ENCODE measurements at regions not wholly inside any gene's neighbourhood (a gene's known extent, or its start where the extent isn't known, plus 50 kb on each side); places are given as distances from the start of the nearest gene placed in this dataset.

- Histone ChIP-seq H3K27ac (ENCODE audit: low read depth in 2 of 2, low read length in 1 of 2) (no peak overlapping the region), H3K27me3 (ENCODE audit: control insufficient read depth in 1 of 2, insufficient read depth in 2 of 2, low read length in 2 of 2) (no peaks in the 10 kb centered on the region), H3K4me1 (ENCODE audit: control insufficient read depth in 2 of 2, insufficient read depth in 2 of 2, low read length in 1 of 2) (peaks cover 0 to 3% of the 10 kb centered on the region in 2 donors), H3K36me3 (ENCODE audit: control insufficient read depth in 2 of 2, insufficient read depth in 2 of 2, low read length in 1 of 2) (no peaks in the 10 kb centered on the region), H3K9me3 (ENCODE audit: control insufficient read depth in 2 of 2, insufficient read depth in 1 of 2, low read depth in 1 of 2, low read length in 1 of 2) (no peaks in the 10 kb centered on the region), H3K4me3 (ENCODE audit: low read depth in 1 of 2, low read length in 2 of 2) (no peak overlapping the region)
- WGBS, 2 donors = 86 to 89% methylated on average over 5 of the region's 5 CpGs
Measured at GRCh38 chr1:208538587-208538986, 294.4 kb upstream of the PLXNA2 start.

- H3K4me1 ChIP-seq (ENCODE audit: control insufficient read depth in 2 of 2, insufficient read depth in 2 of 2, low read length in 1 of 2) = peaks cover 0 to 3% of the 10 kb centered on the region in 2 donors
- 76 to 88% methylated on average over 2 of the region's 2 CpGs for WGBS, 2 donors
- H3K27ac ChIP-seq (ENCODE audit: low read depth in 2 of 2, low read length in 1 of 2) = no peak overlapping the region
- no peaks in the 10 kb centered on the region for H3K36me3 ChIP-seq (ENCODE audit: control insufficient read depth in 2 of 2, insufficient read depth in 2 of 2, low read length in 1 of 2)
- H3K9me3 ChIP-seq (ENCODE audit: control insufficient read depth in 2 of 2, insufficient read depth in 1 of 2, low read depth in 1 of 2, low read length in 1 of 2) = no peaks in the 10 kb centered on the region
- no peak overlapping the region for H3K4me3 ChIP-seq (ENCODE audit: low read depth in 1 of 2, low read length in 2 of 2)
- no peaks in the 10 kb centered on the region for H3K27me3 ChIP-seq (ENCODE audit: control insufficient read depth in 1 of 2, insufficient read depth in 2 of 2, low read length in 2 of 2)
Measured at GRCh38 chr1:208540724-208541123, 296.5 kb upstream of the PLXNA2 start.

GRCh38 chr1:208541225-208541855, 297.2 kb upstream of the PLXNA2 start:
- WGBS, 2 donors = 50 to 61% methylated on average over 4 of the region's 4 CpGs
- Histone ChIP-seq H3K9me3 (ENCODE audit: control insufficient read depth in 2 of 2, insufficient read depth in 1 of 2, low read depth in 1 of 2, low read length in 1 of 2) (no peaks in the 10 kb centered on the region), H3K4me3 (ENCODE audit: low read depth in 1 of 2, low read length in 2 of 2) (no peak overlapping the region), H3K27me3 (ENCODE audit: control insufficient read depth in 1 of 2, insufficient read depth in 2 of 2, low read length in 2 of 2) (peaks cover 0 to 5% of the 10 kb centered on the region in 2 donors), H3K4me1 (ENCODE audit: control insufficient read depth in 2 of 2, insufficient read depth in 2 of 2, low read length in 1 of 2) (peaks cover 0 to 3% of the 10 kb centered on the region in 2 donors), H3K27ac (ENCODE audit: low read depth in 2 of 2, low read length in 1 of 2) (no peak overlapping the region), H3K36me3 (ENCODE audit: control insufficient read depth in 2 of 2, insufficient read depth in 2 of 2, low read length in 1 of 2) (no peaks in the 10 kb centered on the region)

GRCh38 chr1:208542309-208542708, 298.1 kb upstream of the PLXNA2 start:
- H3K4me1 ChIP-seq (ENCODE audit: control insufficient read depth in 2 of 2, insufficient read depth in 2 of 2, low read length in 1 of 2) = peaks cover 0 to 3% of the 10 kb centered on the region in 2 donors
- WGBS, 2 donors = 77 to 78% methylated on average over 3 of the region's 3 CpGs
- H3K36me3 ChIP-seq (ENCODE audit: control insufficient read depth in 2 of 2, insufficient read depth in 2 of 2, low read length in 1 of 2) = no peaks in the 10 kb centered on the region
- no peak overlapping the region for H3K4me3 ChIP-seq (ENCODE audit: low read depth in 1 of 2, low read length in 2 of 2)
- H3K9me3 ChIP-seq (ENCODE audit: control insufficient read depth in 2 of 2, insufficient read depth in 1 of 2, low read depth in 1 of 2, low read length in 1 of 2) = no peaks in the 10 kb centered on the region
- no peak overlapping the region for H3K27ac ChIP-seq (ENCODE audit: low read depth in 2 of 2, low read length in 1 of 2)
- H3K27me3 ChIP-seq (ENCODE audit: control insufficient read depth in 1 of 2, insufficient read depth in 2 of 2, low read length in 2 of 2) = peaks cover 0 to 5% of the 10 kb centered on the region in 2 donors

GRCh38 chr1:208544053-208544452, 299.9 kb upstream of the PLXNA2 start:
- Histone ChIP-seq H3K4me1 (ENCODE audit: control insufficient read depth in 2 of 2, insufficient read depth in 2 of 2, low read length in 1 of 2) (peaks cover 0 to 3% of the 10 kb centered on the region in 2 donors), H3K36me3 (ENCODE audit: control insufficient read depth in 2 of 2, insufficient read depth in 2 of 2, low read length in 1 of 2) (no peaks in the 10 kb centered on the region), H3K9me3 (ENCODE audit: control insufficient read depth in 2 of 2, insufficient read depth in 1 of 2, low read depth in 1 of 2, low read length in 1 of 2) (no peaks in the 10 kb centered on the region), H3K27me3 (ENCODE audit: control insufficient read depth in 1 of 2, insufficient read depth in 2 of 2, low read length in 2 of 2) (peaks cover 0 to 5% of the 10 kb centered on the region in 2 donors), H3K27ac (ENCODE audit: low read depth in 2 of 2, low read length in 1 of 2) (no peak overlapping the region), H3K4me3 (ENCODE audit: low read depth in 1 of 2, low read length in 2 of 2) (no peak overlapping the region)
- 83 to 84% methylated on average over 2 of the region's 2 CpGs for WGBS, 2 donors

- 86 to 89% methylated on average over 2 of the region's 2 CpGs for WGBS, 2 donors
- no peak overlapping the region for H3K27ac ChIP-seq (ENCODE audit: low read depth in 2 of 2, low read length in 1 of 2)
- no peaks in the 10 kb centered on the region for H3K9me3 ChIP-seq (ENCODE audit: control insufficient read depth in 2 of 2, insufficient read depth in 1 of 2, low read depth in 1 of 2, low read length in 1 of 2)
- peaks cover 0 to 5% of the 10 kb centered on the region in 2 donors for H3K27me3 ChIP-seq (ENCODE audit: control insufficient read depth in 1 of 2, insufficient read depth in 2 of 2, low read length in 2 of 2)
- peaks cover 0 to 3% of the 10 kb centered on the region in 2 donors for H3K4me1 ChIP-seq (ENCODE audit: control insufficient read depth in 2 of 2, insufficient read depth in 2 of 2, low read length in 1 of 2)
- H3K4me3 ChIP-seq (ENCODE audit: low read depth in 1 of 2, low read length in 2 of 2) = no peak overlapping the region
- no peaks in the 10 kb centered on the region for H3K36me3 ChIP-seq (ENCODE audit: control insufficient read depth in 2 of 2, insufficient read depth in 2 of 2, low read length in 1 of 2)
Measured at GRCh38 chr1:208544794-208545193, 300.6 kb upstream of the PLXNA2 start.

GRCh38 chr1:208551024-208551423, 306.8 kb upstream of the PLXNA2 start:
- 79 to 81% methylated on average over 4 of the region's 4 CpGs for WGBS, 2 donors
- Histone ChIP-seq H3K9me3 (ENCODE audit: control insufficient read depth in 2 of 2, insufficient read depth in 1 of 2, low read depth in 1 of 2, low read length in 1 of 2) (no peaks in the 10 kb centered on the region), H3K27ac (ENCODE audit: low read depth in 2 of 2, low read length in 1 of 2) (no peak overlapping the region)

GRCh38 chr1:208551633-208552320, 307.6 kb upstream of the PLXNA2 start:
- Histone ChIP-seq H3K36me3 (ENCODE audit: control insufficient read depth in 2 of 2, insufficient read depth in 2 of 2, low read length in 1 of 2) (no peaks in the 10 kb centered on the region), H3K27ac (ENCODE audit: low read depth in 2 of 2, low read length in 1 of 2) (no peak overlapping the region), H3K27me3 (ENCODE audit: control insufficient read depth in 1 of 2, insufficient read depth in 2 of 2, low read length in 2 of 2) (no peaks in the 10 kb centered on the region), H3K4me1 (ENCODE audit: control insufficient read depth in 2 of 2, insufficient read depth in 2 of 2, low read length in 1 of 2) (no peaks in the 10 kb centered on the region), H3K9me3 (ENCODE audit: control insufficient read depth in 2 of 2, insufficient read depth in 1 of 2, low read depth in 1 of 2, low read length in 1 of 2) (no peaks in the 10 kb centered on the region), H3K4me3 (ENCODE audit: low read depth in 1 of 2, low read length in 2 of 2) (no peak overlapping the region)
- 57 to 73% methylated on average over 5 of the region's 5 CpGs for WGBS, 2 donors

More at GRCh38 chr1:208551024-208551423, 306.8 kb upstream of the PLXNA2 start:
- peaks cover 0 to 3% of the 10 kb centered on the region in 2 donors for H3K27me3 ChIP-seq (ENCODE audit: control insufficient read depth in 1 of 2, insufficient read depth in 2 of 2, low read length in 2 of 2)
- H3K4me3 ChIP-seq (ENCODE audit: low read depth in 1 of 2, low read length in 2 of 2) = no peak overlapping the region
- H3K4me1 ChIP-seq (ENCODE audit: control insufficient read depth in 2 of 2, insufficient read depth in 2 of 2, low read length in 1 of 2) = no peaks in the 10 kb centered on the region
- no peaks in the 10 kb centered on the region for H3K36me3 ChIP-seq (ENCODE audit: control insufficient read depth in 2 of 2, insufficient read depth in 2 of 2, low read length in 1 of 2)

GRCh38 chr1:208552928-208553327, 308.7 kb upstream of the PLXNA2 start:
- Histone ChIP-seq H3K4me3 (ENCODE audit: low read depth in 1 of 2, low read length in 2 of 2) (no peak overlapping the region), H3K9me3 (ENCODE audit: control insufficient read depth in 2 of 2, insufficient read depth in 1 of 2, low read depth in 1 of 2, low read length in 1 of 2) (no peaks in the 10 kb centered on the region), H3K36me3 (ENCODE audit: control insufficient read depth in 2 of 2, insufficient read depth in 2 of 2, low read length in 1 of 2) (no peaks in the 10 kb centered on the region), H3K4me1 (ENCODE audit: control insufficient read depth in 2 of 2, insufficient read depth in 2 of 2, low read length in 1 of 2) (no peaks in the 10 kb centered on the region), H3K27ac (ENCODE audit: low read depth in 2 of 2, low read length in 1 of 2) (no peak overlapping the region), H3K27me3 (ENCODE audit: control insufficient read depth in 1 of 2, insufficient read depth in 2 of 2, low read length in 2 of 2) (no peaks in the 10 kb centered on the region)

- no peaks in the 10 kb centered on the region for H3K9me3 ChIP-seq (ENCODE audit: control insufficient read depth in 2 of 2, insufficient read depth in 1 of 2, low read depth in 1 of 2, low read length in 1 of 2)
- no peak overlapping the region for H3K27ac ChIP-seq (ENCODE audit: low read depth in 2 of 2, low read length in 1 of 2)
- no peaks in the 10 kb centered on the region for H3K36me3 ChIP-seq (ENCODE audit: control insufficient read depth in 2 of 2, insufficient read depth in 2 of 2, low read length in 1 of 2)
- no peaks in the 10 kb centered on the region for H3K27me3 ChIP-seq (ENCODE audit: control insufficient read depth in 1 of 2, insufficient read depth in 2 of 2, low read length in 2 of 2)
- no peak overlapping the region for H3K4me3 ChIP-seq (ENCODE audit: low read depth in 1 of 2, low read length in 2 of 2)
- no peaks in the 10 kb centered on the region for H3K4me1 ChIP-seq (ENCODE audit: control insufficient read depth in 2 of 2, insufficient read depth in 2 of 2, low read length in 1 of 2)
- WGBS, 2 donors = 95 to 97% methylated on average over 6 of the region's 6 CpGs
Measured at GRCh38 chr1:208556461-208556860, 312.3 kb upstream of the PLXNA2 start.

All from esophagus (tissue), 2 donors.